Activated gamma-delta T cell treated with anti-CD3 and anti-CD28 coated beads, Interleukin-2, amount 50 U/mL, for 16 hours (primary cell): ENCODE measurements at regions not wholly inside any gene's neighbourhood (a gene's known extent, or its start where the extent isn't known, plus 50 kb on each side); places are given as distances from the start of the nearest gene placed in this dataset.
"Not testable (repeated sequence)": the region's sequence is repeated elsewhere in the genome, so short reads cannot be mapped to it uniquely, and the experiment has no call there.

Source experiments
- DNase-seq: peaks from one replicate; pipeline ENCODE4 v3.0.0-alpha.2; 2020; ENCODE audit warnings: low read depth

DNA sequence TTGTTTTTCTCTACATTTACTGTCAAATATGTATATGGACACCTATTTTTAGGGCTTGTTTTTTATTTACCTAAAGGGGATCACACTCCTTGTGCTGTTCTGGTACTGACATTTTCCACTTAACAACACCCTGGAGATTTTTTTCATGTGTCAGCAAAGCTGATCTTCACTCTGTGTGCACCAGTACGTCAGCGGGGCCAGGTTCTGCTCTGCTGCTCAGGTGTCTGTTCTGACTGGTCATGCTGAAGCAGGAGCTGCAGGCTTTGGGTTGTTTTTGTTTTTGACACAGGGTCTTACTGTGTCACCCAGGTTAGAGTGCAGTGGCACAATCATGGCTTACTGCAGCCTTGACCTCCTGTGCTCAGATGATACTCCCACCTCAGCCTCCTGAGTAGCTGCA lies 81.9 kb upstream of the CCND2 start:
- DNase-seq, result no peak

DNA sequence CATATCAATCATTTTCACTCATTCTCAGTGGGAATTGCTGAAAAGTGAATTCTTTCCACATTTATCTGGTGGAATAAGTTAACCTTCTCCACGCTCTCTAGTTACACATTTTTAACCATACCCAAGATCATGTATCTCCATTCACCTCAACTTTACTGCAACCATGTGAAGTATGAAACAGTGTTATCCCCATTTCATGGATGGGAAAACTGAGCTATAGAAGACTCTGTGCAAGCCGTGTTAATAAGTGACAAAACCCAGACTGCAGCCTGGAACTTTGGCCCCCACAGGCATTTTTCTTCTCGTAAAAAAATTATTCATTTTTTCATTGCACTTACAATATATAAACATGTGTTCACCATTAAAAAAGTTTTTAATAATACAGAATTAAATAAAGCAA lies 82.4 kb upstream of the CCND2 start:
- DNase-seq, result no peak

DNA sequence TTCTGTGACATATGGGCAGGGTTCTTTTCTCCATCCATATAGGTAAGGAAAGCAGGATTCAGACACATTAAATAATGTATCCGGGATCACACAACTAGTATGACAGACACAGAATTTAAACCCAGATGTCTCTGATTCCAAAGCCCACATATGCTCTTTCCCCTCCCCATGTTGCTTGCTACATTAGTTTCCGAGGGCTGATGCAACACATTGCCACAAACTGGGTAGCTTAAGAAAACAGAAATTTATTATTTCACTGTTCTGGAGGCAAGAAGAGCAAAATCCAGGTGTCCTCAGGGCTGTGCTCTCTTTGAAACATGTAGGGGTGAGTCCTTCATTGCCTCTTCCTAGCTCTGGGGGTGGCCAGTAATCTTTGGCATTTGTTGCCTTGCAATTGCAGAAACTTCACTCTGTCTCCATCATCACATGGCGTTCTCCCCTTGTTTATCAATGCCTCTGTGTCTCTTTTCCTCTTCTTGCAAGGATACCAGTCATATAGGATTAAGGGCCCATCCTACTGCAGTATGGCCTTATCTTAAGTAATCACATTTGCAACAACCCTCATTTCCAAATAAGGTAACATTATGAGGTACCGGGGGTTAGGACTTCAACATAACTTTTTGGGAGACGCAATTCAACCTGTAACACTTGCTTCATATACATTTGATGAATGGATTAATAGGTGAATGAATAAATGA lies 83.0 kb upstream of the CCND2 start:
- no peak for DNase-seq

DNA sequence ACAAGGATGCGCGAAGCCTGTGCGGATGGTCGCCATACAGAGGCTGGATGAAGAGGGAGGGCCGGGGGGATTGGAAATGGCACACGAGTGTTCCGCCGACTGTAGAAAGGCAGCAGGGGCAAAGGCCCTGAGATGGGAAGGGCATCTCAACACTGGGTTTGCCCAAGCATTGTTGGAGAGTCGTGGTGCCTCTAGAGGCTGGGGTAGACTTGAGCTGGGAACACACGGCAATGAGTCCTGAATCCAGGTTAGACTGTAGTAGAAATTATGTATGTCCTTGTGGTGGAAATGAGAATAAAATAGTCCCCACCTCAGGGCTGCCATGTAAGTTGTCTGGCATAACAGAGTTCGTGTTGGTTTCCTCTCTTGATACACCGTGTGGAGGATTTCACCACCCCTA lies 83.8 kb upstream of the CCND2 start:
- DNase-seq, result no peak

DNA sequence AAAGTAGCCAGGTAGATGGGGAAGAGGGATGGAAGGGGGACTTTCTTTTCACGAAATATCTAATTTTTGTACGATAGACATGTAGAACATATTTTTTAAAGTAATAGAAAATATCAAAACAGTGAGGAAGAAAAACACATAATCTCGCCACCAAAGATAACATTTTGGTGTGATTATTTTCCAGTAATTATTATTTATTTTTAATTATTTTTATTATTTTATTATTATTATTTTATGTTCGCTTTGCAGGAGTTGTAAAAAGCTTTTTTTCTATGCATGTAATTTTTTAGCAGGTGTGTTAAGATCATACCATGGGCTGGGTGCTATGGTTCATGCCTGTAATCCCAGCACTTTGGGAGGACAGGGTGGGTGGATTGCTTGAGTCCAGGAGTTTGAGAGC lies 85.6 kb upstream of the CCND2 start:
- DNase-seq, result no peak

DNA sequence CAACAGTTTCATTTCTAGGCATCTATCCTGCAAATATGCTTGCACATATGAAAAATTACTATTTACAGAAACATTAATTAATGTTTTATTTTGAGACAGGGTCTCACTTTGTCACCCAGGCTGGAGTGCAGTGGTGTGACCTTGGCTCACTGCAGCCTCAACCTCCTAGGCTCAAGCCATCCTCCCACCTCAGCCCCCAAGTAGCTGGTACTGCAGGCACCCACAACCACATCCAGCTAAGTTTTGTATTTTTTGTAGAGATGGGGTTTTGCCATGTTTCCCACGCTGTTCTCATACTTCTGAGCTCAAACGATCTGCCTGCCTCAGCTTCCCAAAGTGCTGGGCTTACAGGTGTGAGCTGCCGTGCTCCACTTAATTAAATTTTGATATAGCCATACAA lies 86.2 kb upstream of the CCND2 start:
- not testable (repeated sequence) for DNase-seq

DNA sequence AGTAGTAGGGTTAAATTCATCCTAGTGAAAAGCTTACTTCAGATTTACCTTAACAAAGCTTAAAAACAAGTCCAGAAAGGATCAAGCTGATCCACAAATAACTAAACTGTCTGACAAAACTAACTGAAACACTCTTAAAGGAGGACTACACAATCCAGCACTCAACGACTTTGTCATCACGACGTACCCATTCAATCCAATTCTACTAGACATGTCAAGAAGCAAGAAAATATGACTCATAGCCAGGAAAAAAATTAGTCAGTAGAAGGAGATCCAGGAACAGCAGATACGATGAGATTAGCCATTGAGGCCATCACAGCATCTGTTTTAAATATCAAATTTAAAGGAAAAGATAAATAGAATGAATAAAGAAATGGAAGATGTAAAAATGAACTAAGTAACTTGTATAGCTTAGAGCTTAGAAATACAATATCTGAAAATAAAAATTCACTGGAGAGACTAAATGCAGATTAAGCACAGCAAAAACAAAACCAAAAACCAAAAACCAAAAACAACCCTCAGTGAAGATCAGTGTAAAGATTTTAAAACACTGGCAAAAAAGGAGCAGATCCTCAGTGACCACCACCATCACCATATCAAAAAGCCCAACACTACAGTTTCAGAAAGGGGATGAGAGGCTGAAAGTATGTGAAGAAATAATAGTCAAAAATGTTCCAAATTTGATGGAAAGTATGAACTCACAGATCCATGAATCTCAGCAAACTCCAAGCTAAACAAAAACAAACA lies 95.0 kb upstream of the CCND2 start:
- no peak for DNase-seq

DNA sequence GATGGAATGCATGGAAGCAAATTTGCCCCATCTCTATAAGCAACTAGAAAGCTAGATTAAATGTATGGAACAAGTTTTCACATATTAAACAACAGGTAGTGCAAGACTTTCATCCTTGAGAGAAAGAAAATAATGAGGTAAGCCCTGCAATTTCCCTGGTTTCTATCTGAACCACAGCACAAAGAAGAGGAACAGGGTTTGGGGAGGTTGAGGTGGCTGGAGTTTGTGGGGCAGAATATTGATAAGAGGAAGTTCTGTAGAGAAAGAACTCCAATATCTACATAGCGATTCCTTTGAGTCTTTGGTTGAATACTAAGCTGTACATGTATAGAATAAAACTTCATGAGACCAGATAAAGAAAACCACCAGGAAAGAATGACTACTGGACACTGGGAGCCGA lies 96.3 kb upstream of the CCND2 start:
- DNase-seq, result no peak

DNA sequence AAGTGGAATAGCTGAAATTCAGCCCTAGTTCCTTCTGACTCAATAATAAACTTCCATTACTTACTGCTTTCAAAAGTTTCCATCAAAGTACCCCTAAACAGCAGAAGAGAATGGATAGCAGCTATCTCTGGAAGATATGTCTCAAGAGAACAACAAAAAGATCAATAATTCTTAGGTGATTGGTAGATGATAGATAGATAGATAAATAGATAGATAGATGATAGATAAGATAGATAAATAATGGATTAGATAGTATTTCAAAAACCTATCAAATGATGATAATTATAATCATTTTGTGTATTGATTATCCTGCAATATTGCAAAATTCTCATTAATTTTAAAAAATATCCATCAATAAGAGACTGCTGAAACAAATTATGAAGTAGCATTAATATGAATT lies 97.4 kb upstream of the CCND2 start:
- no peak for DNase-seq

DNA sequence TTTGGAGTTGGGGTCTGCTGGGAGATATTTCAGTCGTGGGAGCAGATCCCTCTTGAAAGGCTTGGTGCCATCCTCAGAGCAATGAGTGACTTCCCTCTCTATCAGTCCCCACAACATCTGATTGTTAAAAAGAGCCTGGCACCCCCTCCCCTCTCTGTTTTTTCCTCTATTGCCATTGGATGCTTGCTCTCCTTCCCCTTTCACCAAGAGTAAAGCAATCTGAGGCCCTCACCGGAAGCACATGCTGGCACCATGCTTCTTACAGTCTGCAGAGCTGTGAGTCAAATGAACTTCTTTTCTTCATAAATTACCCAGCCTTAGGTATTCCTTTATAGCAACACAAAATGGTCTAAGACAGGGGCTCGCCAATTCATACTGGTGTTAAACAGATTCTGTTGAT lies 99.1 kb upstream of the CCND2 start:
- DNase-seq, result no peak

DNA sequence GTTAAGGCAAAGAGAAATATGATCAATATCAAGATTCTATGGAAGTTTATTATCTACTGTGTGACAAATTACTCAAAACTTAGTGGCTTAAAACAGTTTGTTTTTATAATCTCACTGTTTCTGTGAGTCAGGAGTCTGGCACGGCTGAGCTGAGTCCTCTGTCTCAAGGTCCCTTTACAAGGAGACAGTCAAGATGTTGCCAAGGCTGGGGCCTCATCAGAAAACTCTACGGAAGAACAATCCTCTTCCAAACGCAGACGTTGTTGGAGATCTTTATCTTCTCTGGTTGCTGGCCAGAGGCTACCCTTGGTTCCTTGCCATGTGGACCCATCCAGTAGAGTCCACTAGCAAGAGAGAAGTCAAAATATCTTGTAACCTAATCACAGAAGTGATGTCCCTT lies 100.6 kb upstream of the CCND2 start:
- no peak for DNase-seq

DNA sequence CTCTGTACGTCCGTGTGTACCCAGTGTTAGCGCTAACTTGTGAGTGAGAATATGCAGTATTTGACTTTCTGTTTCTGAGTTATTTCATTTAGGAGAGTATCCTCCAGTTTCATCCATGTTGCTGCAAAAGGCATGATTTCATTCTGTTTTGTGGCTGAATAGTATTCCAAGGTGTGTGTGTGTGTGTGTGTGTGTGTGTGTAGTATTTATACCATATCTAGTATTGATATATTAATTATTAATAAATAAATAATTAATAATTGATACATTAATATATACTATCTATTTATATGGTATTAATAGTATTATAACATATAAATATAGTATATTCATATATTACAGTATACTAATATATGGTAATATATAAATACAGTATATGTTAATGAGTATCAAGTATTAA lies 101.8 kb upstream of the CCND2 start:
- no peak for DNase-seq

DNA sequence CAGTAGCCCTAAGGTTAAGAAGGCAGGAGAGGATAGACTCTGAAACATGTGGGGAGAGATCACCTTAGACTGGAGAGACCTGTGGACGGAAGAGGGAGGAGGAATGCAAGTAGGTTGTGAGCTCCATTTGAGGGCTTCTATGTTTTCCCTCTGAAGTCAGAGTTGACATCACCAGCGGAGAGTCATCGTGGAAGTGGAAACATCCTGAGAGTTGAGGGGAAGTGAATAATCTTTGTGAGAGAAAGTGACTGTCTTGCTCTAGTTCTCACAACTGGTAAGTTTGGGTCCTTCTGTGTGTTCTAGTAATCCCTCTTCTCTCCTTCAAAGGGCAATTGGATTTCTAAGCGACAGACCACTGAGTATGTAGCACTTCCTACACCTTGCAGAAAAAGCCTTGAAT lies 103.6 kb upstream of the CCND2 start:
- DNase-seq, result no peak

DNA sequence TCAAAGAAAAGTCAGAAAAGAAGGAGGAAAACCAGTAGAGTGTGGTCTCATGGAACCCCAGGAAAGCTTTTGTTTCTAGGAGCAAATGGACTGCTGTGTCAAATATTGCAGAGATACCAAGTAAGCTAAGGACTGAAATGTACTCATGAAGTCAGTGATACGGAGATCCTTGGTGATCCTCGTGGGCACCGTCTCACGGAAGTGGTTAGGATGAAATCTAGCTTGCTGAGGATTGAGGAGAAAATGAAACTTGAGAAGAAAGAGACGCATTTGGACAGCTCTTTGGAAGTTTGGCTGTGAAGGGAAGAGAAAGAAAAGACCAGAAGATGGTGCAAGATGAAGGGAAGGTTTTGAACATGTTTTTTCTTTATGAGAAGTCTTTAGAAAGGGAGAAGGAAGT lies 104.0 kb upstream of the CCND2 start:
- DNase-seq, result no peak

DNA sequence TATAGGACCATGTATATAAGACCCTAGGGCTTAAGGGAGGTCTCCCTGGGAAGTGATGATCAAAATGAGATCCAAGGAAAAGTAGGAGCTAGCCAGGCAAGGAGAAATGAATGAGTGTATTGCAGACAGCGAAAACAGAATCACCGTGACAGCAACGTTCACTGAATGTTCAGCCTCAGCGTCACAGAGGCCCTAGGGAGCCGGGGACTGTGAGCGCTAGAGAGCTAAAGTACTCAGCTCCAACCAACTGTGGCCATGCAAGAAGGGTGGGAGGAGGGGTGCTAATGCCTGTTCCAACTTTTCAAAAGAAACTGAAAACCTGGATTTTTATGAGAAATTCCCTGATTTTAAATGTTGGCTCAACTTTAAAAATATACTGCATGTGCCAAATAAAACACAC lies 105.5 kb upstream of the CCND2 start:
- DNase-seq, result no peak

DNA sequence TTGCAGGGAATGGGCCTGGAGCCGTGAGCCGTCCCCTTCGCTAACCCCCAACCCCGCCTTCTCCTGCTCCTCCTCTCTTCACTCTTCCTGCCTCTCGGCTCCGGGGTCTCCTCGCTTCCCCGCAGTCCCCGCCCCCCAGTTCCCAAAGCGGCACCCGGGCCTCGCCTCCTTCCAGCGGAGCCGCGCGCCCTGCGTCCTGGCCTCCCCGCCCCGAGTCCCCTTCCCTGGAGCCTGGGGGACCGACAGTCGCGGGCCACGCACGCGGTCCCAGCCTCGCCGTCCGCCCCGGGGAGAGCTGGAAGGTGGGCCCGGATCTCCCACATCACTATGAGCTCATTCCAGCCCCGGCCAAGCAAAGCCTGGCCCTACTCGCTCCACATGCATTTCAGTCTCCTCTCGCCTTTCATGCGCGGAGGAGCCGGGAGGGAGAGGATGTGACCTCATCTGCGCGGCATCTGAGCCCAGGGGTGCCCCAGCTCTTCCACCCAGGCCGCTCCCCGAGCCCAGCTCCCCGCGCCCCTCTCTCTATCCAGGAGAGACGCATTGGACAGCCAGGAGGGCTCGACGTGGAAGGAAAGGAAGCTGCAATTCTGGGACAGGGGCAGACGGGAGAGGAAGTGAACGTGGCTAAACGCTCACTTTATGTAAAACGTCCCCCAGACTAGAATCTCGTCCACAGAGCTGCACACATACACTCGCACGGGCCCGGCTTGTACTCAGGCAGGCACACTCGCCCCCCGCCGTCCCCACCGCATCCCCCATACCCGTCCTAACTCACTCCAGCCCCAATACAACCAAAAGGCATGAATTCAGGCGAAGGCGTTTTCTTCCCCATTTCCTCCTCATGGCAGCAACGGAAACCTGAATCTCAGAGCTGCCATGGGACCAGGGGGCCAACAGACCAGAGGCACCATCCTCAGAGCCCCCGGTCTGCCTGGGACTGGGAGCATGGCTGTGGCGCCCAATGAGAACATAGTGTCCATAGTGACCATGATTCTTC lies 108.7 kb upstream of the CCND2 start:
- DNase-seq, result peak; percentile 21

DNA sequence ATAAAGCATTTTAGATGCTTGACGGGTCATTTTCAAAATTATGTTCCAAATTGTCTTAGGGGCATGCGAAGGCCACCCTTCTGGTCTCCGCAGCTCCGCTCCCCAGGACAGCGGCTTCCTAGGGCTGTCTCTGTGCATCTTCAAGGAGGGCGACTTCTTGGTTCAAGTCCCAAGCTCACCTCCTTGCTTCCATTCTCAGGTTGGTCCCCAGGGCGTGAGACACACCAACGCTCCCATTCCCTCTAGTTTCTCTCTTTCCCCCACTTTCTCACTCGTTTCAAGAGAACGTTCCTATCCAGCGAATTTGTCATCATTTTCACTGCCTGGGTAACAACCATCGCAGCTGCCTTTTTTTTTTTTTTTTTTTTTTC lies 109.4 kb upstream of the CCND2 start:
- DNase-seq, result no peak

DNA sequence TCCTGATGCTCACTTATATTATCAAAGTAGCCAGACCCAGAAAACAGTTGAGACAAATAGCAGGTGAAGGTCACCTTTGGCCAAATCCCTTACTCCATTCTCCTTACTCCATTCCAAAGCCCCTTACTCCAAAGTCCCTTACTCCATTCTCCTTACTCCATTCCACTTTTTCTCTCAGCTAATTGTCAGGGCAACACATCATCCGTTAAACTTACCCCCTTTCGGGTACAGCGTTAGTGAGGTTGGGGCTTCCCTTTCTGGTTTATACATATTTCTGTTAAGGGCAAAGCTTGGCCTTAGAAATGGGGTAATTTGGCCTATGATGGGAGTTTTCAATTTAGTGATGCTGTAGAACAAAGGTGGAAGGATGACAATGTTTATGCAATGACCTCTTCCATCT lies 111.8 kb upstream of the CCND2 start:
- DNase-seq, result no peak

DNA sequence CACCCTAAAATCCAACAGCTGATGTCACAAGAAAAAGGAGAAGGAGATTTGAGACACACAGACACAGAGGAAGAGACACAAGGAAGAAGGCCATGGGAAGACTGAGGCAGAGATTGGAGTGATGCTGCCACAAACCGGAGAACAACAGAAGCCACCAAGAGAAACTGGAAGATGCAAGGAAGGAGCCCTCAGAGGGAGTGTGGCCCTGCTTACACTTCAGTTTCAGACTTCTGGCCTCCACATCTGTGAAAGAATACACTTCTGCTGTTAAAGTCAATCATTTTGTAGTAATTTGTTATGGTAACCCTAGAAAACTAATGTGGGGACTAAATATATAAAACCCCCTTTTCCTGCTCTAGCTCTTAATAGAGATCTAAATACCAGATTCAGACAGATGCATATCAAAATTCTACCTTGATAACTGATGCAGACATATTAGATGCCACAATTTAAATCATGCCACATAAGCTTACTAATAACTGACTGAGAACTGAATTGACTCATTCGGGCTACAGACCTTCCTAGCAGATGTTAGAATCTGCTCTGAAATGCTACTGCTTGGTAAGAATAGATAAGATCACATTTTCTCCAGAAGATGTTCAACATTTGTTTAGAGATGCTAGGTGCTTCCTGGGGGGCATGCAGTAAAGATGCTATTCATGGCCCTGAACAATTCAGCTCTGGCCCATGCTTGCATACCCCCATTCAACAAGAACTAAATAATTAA lies 113.1 kb upstream of the CCND2 start:
- no peak for DNase-seq

DNA sequence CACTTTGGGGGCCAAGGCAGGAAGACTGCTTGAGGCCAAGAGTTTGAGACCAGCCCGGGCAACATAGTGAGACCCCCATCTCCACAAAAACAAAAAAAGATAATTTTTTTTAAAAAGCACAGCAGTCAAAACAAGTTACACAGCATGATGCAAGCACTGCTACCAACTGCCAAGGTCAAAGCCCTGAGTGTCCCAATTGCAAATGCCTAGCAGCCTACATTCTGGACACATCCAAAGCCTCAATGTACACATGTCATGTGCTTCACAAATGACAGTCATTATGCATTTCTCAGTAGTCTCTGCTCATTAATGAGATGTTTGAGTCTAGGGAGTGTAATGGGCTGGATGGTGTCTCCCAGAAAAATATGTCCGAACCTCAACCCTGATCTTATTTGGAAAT lies 113.7 kb upstream of the CCND2 start:
- no peak for DNase-seq

DNA sequence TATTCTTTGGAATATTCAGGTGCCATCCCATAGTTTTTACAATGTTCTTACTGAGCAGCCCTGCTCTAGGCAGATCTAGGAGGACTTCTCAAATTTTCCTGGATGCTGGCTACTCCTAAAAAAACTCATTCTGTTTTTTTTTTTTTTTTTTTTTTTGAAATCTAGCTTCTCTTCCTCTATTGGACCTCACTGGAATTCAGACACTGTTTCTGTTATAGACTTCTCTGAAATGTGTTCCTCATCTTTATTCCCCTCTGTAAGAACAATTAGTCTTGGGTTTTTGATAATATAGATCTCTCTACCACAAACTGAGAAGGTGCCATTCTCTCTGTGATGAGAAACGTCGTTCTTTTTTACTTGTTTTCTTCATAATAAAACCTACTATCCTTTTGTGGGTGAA lies 115.3 kb upstream of the CCND2 start:
- DNase-seq, result no peak

DNA sequence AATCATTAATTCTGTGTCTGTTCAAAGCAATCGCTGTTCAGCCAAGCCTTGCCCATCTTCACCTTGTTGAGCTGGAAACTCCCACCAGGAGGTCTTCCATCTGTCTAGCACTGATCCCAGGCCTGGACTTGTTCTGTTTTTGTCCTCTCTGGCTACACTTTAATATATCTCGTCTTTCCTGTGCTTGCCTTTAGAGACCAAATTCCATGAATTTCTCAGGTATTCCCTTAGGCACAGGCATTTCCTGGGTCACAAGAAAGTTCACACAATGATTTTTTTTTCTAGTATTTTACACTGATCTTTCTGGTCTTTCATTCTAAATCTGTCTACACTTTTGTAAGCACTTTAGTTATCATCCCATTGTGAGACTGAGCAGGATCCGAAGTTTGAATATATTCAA lies 116.4 kb upstream of the CCND2 start:
- no peak for DNase-seq
